VCaP (cell line): ENCODE measurements at regions not wholly inside any gene's neighbourhood (a gene's known extent, or its start where the extent isn't known, plus 50 kb on each side); places are given as distances from the start of the nearest gene placed in this dataset.
"Not testable (repeated sequence)": the region's sequence is repeated elsewhere in the genome, so short reads cannot be mapped to it uniquely, and the experiment has no call there.

Source experiments
- H3K27ac ChIP-seq: fragments of 450-650 bp; 2 replicates; pipeline ENCODE4 v1.5.1; 2017
- CTCF ChIP-seq: fragments of 450-650 bp; conservative IDR thresholded peaks from 2 replicates; pipeline ENCODE4 v1.5.1; 2017; ENCODE audit warnings: mild to moderate bottlenecking, moderate library complexity

DNA sequence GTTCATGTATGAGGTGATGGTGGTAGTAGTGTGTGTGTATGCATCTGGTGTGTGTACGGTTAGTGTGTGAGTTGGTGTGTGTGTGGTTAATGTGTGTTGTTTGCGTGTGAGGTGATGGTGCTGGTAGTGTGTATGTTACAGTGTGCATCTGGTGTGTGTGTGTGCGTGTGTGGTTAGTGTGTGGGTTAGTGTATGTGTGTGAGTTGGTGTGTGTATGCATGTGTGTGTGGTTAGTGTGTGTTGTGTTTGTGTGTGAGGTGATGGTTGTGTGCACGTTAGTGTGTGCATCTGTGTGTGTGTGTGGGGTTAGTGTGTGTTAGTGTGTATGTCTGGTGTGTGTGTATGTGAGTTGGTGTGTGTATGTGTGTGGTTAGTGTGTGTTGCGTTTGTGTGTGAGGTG is 153.0 kb downstream of the ACTR3B start:
- no peak overlapping the region for H3K27ac ChIP-seq

DNA sequence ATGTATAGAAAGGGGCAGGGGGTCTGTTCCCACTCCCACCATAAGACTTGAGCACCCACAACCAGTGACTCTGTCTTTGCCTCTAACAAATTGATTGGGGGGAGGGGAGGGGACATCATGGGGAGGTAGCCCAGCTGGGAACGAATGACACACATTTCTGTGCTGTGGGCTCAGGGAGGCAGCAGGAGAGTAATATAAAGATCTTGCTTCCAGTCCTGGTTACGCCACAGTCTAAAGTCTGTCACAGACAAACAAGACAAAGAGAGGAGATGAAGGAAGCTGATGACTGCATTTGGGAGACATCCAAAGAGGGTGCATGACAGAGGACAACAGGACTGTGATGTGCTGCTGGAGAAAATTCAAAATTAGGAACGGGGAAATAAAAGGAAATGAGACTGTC is 153.9 kb downstream of the ACTR3B start:
- TF ChIP-seq CTCF, result no peak
- H3K27ac ChIP-seq, result no peak overlapping the region

More for the DNA sequence above, 153.0 kb downstream of the ACTR3B start:
- no peak for TF ChIP-seq CTCF

DNA sequence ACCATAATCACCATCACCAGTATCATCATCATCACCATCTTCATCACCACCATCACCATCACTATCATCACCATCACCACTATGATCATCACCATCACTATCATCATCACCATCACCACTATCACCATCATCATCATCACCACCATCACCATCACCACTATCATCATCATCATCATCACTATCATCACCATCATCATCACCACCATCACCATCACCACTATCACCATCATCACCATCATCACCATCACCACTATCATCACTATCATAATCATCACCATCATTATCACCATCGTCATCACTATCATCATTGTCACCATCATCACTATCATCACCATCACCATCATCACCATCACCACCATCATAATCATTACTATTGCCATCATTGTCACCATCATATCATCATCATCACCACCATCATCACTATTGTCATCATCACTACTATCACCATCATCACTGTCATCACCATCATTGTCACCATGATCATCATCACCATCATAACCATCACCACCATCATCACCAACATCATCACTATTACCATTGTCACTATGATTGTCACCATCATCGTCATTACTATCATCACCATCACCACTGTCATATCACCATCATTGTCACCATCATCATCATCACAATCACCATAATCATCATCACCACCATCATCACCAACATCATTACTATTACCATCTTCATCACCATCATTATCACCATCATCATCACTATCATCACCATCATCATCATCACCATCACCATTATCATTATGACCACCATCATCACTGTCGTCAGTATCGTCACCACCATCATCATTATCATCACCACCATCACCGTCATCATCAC is 154.7 kb downstream of the ACTR3B start:
- no peak for TF ChIP-seq CTCF
- H3K27ac ChIP-seq, result no peak overlapping the region

GRCh38 chr7:152914845-152915102 is 155.2 kb downstream of the ACTR3B start:
- not testable (repeated sequence) for H3K27ac ChIP-seq

GRCh38 chr7:152922318-152923081 is 162.9 kb downstream of the ACTR3B start:
- no peak for TF ChIP-seq CTCF
- no peak overlapping the region for H3K27ac ChIP-seq

DNA sequence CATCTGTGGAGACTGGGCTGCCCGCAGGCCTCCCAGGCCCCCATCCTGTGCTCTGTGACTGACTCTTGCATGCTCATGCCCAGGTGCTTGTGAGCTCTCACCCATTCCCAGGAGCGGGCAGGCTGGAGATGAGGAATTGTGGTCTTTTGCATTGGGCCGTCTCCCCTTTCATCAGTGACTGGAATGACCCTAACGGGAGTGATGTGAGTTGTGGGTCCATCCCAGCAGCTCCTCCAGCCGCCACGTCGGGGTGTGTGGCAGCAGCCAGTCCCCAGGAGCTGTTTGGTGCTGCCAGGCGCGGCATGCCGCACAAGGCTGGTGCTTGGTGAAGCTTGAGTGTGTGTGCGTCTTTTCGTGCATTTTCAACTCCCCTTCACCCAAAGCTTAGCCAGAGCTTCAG is 164.2 kb downstream of the ACTR3B start:
- TF ChIP-seq CTCF, result no peak
- H3K27ac ChIP-seq, result no peak overlapping the region

DNA sequence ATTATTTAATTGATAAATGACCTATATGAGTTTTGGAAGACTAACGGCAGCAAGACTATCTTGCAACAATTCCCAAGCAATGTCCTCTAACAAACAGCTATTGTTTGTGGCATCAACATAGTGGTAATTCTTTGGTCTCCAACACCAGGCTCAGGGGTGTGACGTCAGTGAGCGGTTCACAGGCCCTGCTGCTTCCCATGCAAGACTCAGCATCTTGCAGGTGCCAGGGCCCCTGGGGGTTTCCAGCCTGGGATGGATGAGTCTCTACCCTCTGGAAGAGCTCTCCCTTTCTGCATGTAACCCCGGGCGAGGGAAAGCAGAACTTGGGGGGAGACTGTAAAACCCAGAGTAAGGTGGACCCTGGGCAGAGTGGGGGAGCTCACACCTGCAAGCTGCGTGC is 164.7 kb downstream of the ACTR3B start:
- TF ChIP-seq CTCF, result no peak
- H3K27ac ChIP-seq, result no peak overlapping the region

- TF ChIP-seq CTCF, result no peak
- no peak overlapping the region for H3K27ac ChIP-seq
Measured at GRCh38 chr7:152924826-152925411, 165.4 kb downstream of the ACTR3B start.
